ENCODE measurements at regions not wholly inside any gene's neighbourhood (a gene's known extent, or its start where the extent isn't known, plus 50 kb on each side); places are given as distances from the start of the nearest gene placed in this dataset.
"Not testable (repeated sequence)": the region's sequence is repeated elsewhere in the genome, so short reads cannot be mapped to it uniquely, and the experiment has no call there.

DNA sequence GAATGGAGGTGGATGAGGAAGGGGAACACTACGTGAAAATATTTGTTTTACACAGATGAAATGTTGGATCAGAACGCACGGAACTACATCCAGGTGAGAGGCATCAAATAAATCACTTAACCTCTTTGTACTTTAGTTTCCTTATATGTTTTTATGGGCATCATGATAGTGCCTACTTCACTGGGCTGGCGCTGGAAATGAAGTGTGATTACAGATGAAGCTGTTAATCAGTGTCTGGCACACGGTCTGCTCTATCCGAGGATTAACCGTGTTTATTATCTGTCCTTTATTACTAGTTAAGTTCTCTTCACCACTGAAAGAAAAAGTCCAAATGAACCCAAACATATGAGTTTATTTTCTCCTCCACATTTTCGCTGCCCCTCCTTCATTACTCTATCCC is 96.0 kb upstream of the TRABD2B start:
- no peak for DNase-seq (ENCODE audit: low spot score)
- intact Hi-C loops (cut with DNase I): no loop called here

DNA sequence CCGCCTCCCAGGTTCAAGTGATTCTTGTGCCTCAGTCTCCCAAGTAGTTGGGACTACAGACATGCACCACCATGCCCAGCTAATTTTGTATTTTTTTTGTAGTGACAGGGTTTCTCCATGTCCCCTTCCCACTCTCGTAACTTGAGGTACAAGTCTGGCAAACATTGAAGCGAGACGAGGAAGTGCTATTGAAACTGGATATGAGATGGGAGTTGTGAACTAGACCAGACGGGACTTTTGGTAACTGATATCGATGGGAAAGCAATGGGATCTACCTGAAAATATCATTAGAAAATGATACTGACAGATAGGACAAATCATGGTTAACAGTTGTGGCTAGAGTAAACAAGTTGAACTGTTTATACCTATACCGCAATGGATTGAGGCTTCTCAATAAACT is 95.2 kb upstream of the TRABD2B start:
- intact Hi-C loops (cut with DNase I): no loop called here
- no peak for DNase-seq (ENCODE audit: low spot score)

- intact Hi-C loops (cut with DNase I): no loop called here
- no peak for DNase-seq (ENCODE audit: low spot score)
Measured at GRCh38 chr1:48089356-48089891, 92.2 kb upstream of the TRABD2B start.

DNA sequence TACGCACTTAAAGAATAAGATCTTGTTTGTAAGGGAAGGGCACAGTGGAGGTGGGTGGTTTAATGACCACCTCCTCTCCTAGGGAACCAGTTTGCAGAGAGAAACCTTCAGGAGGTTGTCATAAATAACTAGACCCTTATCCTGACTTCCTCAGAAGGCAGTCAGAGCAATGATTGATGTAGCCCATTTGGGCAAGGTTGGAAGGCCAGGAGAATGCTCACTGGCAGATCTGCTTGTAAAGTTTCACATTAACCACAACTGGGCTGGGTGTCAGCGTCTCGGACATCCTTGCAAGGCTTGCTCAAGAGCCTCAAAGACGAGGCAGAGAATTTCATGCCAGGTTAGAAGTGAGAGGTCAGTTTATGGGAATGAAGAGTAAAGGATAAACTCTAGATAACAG is 87.6 kb upstream of the TRABD2B start:
- no peak for DNase-seq (ENCODE audit: low spot score)
- intact Hi-C loops (cut with DNase I): no loop called here

GRCh38 chr1:48082271-48082962 is 85.2 kb upstream of the TRABD2B start:
- intact Hi-C loops (cut with DNase I): no loop called here
- no peak for DNase-seq (ENCODE audit: low spot score)

GRCh38 chr1:48080331-48081255 is 83.4 kb upstream of the TRABD2B start:
- no peak for DNase-seq (ENCODE audit: low spot score)
- intact Hi-C loops (cut with DNase I): no loop called here

DNA sequence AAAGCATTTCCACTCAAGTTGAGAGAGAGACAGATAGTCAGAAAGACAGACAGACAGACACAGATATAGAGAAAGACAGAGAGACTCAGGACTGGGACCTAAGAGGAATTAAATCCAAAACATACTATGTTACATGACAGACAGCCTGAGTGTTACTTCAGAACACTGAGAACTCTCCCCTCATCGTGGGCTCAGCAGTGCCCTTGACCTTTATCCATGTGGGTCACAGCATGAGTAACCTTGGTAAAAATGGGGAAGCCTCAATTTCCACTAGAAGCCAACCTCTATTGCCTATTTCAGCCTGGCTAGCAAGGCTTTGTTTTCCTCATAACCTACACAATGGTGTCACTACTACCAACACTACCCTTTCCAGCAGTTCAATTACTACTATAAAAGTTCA is 81.9 kb upstream of the TRABD2B start:
- no peak for DNase-seq (ENCODE audit: low spot score)
- intact Hi-C loops (cut with DNase I): no loop called here

- no peak for DNase-seq (ENCODE audit: low spot score)
- intact Hi-C loops (cut with DNase I): no loop called here
Measured at GRCh38 chr1:48077795-48078222, 80.6 kb upstream of the TRABD2B start.

GRCh38 chr1:48076017-48076416 is 78.8 kb upstream of the TRABD2B start:
- DNase-seq (ENCODE audit: low spot score): no peak
- intact Hi-C loops (cut with DNase I): no loop called here

- intact Hi-C loops (cut with DNase I): no loop called here
- DNase-seq (ENCODE audit: low spot score): no peak
Measured at GRCh38 chr1:48073798-48074530, 76.8 kb upstream of the TRABD2B start.

DNA sequence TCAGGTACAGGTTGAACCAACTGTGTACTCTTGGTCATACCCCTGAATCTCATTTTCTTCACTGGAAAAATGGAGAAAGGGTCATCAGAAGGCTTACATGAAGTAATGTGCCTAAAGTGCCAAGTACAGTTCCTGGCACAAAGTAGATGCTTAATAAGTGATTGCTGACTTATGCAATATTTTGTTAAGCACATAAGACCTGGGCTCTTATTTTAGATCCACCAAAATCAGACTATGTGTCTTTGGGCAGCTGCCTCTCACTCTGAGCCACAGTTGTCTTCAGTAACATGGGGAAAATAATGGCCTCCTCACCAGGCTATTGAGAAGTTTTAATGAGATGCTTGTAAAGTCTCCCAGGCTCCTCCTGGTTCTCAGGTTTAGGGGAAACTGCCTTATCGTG is 74.3 kb upstream of the TRABD2B start:
- intact Hi-C loops (cut with DNase I): no loop called here
- DNase-seq (ENCODE audit: low spot score): peak; percentile 2

DNA sequence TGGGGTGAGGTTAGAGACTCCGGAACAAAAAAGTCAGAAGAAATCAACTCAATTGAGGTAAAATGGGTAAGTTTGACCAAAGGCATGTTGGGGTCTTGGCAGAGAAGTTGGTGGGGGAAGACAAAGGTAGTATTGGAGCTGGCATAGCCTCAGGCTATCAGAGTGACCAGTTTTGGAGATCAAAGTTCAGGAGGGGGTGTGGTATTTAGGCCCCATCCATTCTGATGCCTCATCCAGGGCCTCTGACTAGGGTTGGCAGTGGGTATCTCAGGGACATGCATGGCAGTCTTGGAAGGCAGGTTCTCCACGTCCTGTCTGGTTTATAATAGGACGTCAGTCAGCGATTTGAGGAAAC is 73.2 kb upstream of the TRABD2B start:
- intact Hi-C loops (cut with DNase I): no loop called here
- no peak for DNase-seq (ENCODE audit: low spot score)

- intact Hi-C loops (cut with DNase I): loop anchor here in 1 of 2 donors (10.0 kb wide), 1 partner anchor 325 kb away; no protein-coding TSS in a partner anchor
- peak; percentile 86 for DNase-seq (ENCODE audit: low spot score)
Measured at GRCh38 chr1:48069662-48070395, 72.6 kb upstream of the TRABD2B start.

- intact Hi-C loops (cut with DNase I): loop anchor here in 1 of 2 donors (10.0 kb wide), 1 partner anchor 323 kb away; no protein-coding TSS in a partner anchor
- peak; percentile 2 for DNase-seq (ENCODE audit: low spot score)
Measured at GRCh38 chr1:48068206-48068605, 71.0 kb upstream of the TRABD2B start.

DNA sequence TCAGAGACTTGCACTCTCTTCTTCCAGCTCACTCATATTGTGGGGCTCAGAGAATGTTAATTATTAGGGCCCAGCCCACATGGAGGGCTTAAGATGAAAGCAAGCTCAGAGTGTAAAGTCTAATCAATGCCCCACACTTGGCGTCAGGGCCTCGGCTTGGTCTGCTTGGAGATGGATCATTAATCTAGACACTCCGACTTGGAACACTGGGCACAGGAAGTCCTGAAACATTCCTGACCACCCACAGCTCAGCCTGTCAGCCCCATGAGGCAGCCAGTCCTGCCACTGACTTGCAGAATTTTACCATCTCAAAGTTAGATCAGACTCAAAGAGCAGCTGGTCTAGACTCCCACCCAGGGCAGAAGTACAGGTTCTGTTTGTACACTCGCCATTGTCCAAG is 69.8 kb upstream of the TRABD2B start:
- intact Hi-C loops (cut with DNase I): loop anchor here in 1 of 2 donors (10.0 kb wide), 1 partner anchor 322 kb away; no protein-coding TSS in a partner anchor
- DNase-seq (ENCODE audit: low spot score): no peak

DNA sequence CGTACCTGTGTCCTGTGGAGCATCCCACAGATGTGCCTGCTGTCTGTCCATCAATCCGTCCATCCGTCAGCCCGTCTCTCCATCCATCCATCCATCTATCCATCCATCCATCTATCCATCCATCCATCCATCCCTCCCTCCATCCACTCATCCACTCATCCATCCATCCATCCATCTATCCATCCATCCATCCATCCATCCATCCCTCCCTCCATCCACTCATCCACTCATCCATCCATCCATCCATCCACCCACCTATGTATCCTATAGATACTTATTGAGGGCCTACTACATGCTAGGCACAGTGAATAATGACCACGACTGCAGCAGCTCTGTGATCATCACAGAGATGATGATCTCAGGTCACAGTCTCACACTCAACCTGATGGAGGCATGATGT is 67.5 kb upstream of the TRABD2B start:
- intact Hi-C loops (cut with DNase I): loop anchor here in 1 of 2 donors (10.0 kb wide), 1 partner anchor 320 kb away; no protein-coding TSS in a partner anchor
- DNase-seq (ENCODE audit: low spot score): not testable (repeated sequence)

- DNase-seq (ENCODE audit: low spot score): peak; percentile 6
- intact Hi-C loops (cut with DNase I): loop anchor here in 1 of 2 donors (10.0 kb wide), 1 partner anchor 318 kb away; no protein-coding TSS in a partner anchor
Measured at GRCh38 chr1:48062353-48062752, 65.2 kb upstream of the TRABD2B start.
